Ishikawa (cell line): ENCODE measurements at regions not wholly inside any gene's neighbourhood (a gene's known extent, or its start where the extent isn't known, plus 50 kb on each side); places are given as distances from the start of the nearest gene placed in this dataset.

ENCODE experiments used
- CEBPB ChIP-seq: IDR thresholded peaks from 2 replicates; pipeline ENCODE4 v1.6.1; 2012
- CREB1 ChIP-seq: IDR thresholded peaks from 2 replicates; pipeline ENCODE4 v1.6.1; 2012; ENCODE audit warnings: low read depth
- EGR1 ChIP-seq: IDR thresholded peaks from 2 replicates; pipeline ENCODE4 v1.6.1; 2012
- EP300 ChIP-seq: IDR thresholded peaks from 2 replicates; pipeline ENCODE4 v1.6.1; 2012; ENCODE audit warnings: borderline replicate concordance
- FOXM1 ChIP-seq: IDR thresholded peaks from 2 replicates; pipeline ENCODE4 v1.6.1; 2012; ENCODE audit warnings: low read depth, borderline replicate concordance
- NFIC ChIP-seq: IDR thresholded peaks from 2 replicates; pipeline ENCODE4 v1.6.1; 2012
- RAD21 ChIP-seq: IDR thresholded peaks from 2 replicates; pipeline ENCODE4 v1.6.1; 2012; ENCODE audit warnings: low read depth
- TAF1 ChIP-seq: IDR thresholded peaks from 2 replicates; pipeline ENCODE4 v1.6.1; 2012; ENCODE audit warnings: low read depth, mild to moderate bottlenecking
- TCF12 ChIP-seq: IDR thresholded peaks from 2 replicates; pipeline ENCODE4 v1.6.1; 2012; ENCODE audit warnings: low read depth
- TEAD4 ChIP-seq: IDR thresholded peaks from 2 replicates; pipeline ENCODE4 v1.6.1; 2012
- YY1 ChIP-seq: IDR thresholded peaks from 2 replicates; pipeline ENCODE4 v1.6.1; 2012; ENCODE audit warnings: low read depth
- ZBTB7A ChIP-seq: IDR thresholded peaks from 2 replicates; pipeline ENCODE4 v1.6.1; 2012; ENCODE audit warnings: low read depth
- TF ChIP-seq, protein P1 (sequence below): IDR thresholded peaks from 2 replicates; pipeline ENCODE4 v1.6.1; 2012
- TF ChIP-seq, protein P2 (sequence below): IDR thresholded peaks from 2 replicates; pipeline ENCODE4 v1.6.1; 2012
- TF ChIP-seq, protein P3 (sequence below): IDR thresholded peaks from 2 replicates; pipeline ENCODE4 v1.6.1; 2012; ENCODE audit warnings: low read depth, mild to moderate bottlenecking

DNA sequence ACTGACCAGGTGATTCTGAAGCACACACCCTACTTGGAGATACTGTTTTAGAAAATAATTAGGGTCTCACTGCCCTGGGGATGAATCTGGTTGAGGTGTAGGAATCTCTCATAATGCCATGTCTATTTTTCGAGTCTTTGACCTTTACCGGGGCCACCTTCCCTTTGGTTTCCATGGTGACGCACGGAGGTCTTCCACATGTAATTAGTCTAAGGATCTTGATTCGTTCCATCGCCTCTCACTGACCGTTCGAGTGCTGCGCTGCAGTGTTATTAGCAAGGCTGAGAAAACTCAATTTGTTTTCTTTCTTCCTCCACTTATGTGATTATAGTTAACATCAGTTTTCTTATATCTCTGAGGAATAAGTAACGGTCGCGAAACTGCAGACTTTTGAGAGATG lies 144.3 kb upstream of the SPACA1 start:
- TF ChIP-seq, protein P1, sequence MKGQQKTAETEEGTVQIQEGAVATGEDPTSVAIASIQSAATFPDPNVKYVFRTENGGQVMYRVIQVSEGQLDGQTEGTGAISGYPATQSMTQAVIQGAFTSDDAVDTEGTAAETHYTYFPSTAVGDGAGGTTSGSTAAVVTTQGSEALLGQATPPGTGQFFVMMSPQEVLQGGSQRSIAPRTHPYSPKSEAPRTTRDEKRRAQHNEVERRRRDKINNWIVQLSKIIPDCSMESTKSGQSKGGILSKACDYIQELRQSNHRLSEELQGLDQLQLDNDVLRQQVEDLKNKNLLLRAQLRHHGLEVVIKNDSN = no peak
- no peak for TF ChIP-seq FOXM1

DNA sequence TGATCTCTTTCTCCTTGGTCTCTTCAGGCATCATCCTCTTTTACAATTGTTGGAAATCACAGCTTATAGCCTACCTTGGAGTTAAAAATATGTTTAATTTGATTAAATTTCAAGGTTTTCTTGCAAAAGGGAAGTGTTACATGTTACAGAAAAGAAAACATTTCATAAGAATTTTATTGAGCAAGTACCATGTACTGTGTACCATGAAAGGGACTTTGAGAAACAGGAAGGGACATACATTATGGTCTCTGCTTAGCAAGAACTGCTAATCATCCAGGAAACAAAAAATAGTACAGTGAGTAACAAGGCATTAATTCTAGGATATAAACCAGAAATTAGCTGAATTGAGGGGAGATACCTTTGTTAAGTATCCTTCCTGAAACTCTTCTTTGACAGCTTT lies 145.3 kb upstream of the SPACA1 start:
- TF ChIP-seq, protein P1 = no peak
- TF ChIP-seq RAD21 = no peak
- TF ChIP-seq EGR1 = no peak
- no peak for TF ChIP-seq FOXM1
- no peak for TF ChIP-seq TCF12
- TF ChIP-seq TEAD4 = no peak
- TF ChIP-seq TAF1 = no peak
- TF ChIP-seq EP300 = no peak
- TF ChIP-seq, protein P2, sequence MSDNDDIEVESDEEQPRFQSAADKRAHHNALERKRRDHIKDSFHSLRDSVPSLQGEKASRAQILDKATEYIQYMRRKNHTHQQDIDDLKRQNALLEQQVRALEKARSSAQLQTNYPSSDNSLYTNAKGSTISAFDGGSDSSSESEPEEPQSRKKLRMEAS = no peak
- TF ChIP-seq, protein P3, sequence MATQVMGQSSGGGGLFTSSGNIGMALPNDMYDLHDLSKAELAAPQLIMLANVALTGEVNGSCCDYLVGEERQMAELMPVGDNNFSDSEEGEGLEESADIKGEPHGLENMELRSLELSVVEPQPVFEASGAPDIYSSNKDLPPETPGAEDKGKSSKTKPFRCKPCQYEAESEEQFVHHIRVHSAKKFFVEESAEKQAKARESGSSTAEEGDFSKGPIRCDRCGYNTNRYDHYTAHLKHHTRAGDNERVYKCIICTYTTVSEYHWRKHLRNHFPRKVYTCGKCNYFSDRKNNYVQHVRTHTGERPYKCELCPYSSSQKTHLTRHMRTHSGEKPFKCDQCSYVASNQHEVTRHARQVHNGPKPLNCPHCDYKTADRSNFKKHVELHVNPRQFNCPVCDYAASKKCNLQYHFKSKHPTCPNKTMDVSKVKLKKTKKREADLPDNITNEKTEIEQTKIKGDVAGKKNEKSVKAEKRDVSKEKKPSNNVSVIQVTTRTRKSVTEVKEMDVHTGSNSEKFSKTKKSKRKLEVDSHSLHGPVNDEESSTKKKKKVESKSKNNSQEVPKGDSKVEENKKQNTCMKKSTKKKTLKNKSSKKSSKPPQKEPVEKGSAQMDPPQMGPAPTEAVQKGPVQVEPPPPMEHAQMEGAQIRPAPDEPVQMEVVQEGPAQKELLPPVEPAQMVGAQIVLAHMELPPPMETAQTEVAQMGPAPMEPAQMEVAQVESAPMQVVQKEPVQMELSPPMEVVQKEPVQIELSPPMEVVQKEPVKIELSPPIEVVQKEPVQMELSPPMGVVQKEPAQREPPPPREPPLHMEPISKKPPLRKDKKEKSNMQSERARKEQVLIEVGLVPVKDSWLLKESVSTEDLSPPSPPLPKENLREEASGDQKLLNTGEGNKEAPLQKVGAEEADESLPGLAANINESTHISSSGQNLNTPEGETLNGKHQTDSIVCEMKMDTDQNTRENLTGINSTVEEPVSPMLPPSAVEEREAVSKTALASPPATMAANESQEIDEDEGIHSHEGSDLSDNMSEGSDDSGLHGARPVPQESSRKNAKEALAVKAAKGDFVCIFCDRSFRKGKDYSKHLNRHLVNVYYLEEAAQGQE = no peak
- TF ChIP-seq YY1 = no peak
- no peak for TF ChIP-seq ZBTB7A
- TF ChIP-seq NFIC = no peak

DNA sequence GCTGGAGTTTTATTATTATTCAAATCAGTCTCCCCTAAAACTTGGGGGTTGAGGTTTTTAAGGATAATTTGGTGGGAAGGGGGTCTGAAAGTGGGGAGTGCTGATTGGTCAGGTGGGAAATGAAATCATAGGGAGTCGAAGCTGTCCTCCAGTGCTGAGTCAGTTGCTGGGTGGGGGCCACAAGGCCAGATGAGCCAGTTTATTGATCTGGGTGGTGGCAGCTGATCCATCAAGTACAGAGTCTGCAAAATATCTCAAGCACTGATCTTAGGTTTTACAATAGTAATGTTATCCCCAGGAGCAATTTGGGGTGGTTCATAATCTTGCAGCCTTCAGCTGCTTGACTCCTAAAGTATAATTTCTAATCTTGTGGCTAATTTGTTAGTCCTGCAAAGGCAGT lies 146.0 kb upstream of the SPACA1 start:
- TF ChIP-seq NFIC (no peak), EP300 (no peak), CREB1 (no peak), FOXM1 (no peak), RAD21 (no peak), EGR1 (no peak), TCF12 (no peak), TEAD4 (no peak), CEBPB (no peak), ZBTB7A (no peak), TAF1 (no peak)
- TF ChIP-seq, protein P1 = no peak
- TF ChIP-seq, protein P3 = no peak
- TF ChIP-seq, protein P2 = no peak

DNA sequence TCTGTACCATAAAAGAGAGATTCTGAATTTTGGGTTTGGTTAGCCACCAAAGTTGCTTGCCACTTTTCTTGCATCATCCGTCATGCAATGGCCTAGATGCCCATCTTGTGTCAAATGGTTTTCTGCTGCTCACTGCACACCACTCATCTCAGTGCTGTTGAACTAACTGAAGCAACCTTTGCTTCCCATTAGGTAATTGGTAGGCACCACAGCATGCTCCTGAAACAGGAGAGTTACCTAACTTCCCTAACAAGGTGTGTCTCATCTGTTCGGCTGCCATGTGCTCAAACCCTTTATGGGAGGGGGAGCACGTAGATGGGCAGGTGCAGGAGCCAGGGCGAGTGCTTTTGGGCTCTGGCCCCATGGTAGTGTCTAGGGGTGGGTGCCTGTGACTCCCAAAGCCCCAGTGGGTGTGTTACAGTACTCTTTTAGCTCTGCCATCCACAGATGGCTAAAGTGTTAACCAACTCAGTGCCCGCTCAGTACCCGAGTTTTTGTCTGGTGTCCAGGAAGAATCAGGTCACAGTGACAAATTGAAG lies 147.4 kb upstream of the SPACA1 start:
- TF ChIP-seq ZBTB7A (no peak), TEAD4 (no peak), RAD21 (no peak), FOXM1 (no peak), NFIC (no peak)
- TF ChIP-seq, protein P1 = no peak

DNA sequence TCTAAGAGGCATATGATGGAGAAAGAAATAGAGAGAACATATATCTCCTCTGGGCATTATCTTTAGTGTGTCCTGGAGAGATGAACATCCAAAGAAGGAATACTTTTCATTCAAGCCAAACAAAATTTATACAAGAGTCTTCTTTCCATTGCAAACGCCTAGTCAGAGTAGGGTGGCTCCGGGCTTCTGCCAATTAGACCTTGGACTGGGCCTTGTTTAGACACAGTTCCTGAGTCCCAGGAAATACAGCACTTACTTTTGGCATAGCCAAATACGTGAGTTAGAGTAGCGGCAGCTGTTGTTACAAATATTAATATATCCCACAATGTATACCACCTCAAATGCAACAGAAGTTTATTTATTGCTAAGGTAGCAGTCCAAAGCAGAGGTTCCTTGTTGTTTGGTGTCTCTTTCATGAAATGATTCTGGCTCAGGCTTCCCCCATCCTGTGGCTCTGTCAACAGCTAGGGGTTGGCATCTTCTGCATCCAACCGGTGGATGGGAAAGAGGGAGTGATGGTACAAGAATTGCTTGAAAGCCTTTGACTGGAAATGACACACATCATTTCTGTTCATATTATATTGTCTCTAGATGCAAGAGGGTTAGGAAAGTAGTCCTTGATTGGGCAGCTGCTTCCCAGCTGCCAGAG lies 148.0 kb upstream of the SPACA1 start:
- TF ChIP-seq, protein P2 = no peak
- TF ChIP-seq CREB1 (no peak), TCF12 (no peak), CEBPB (no peak), TEAD4 (no peak), FOXM1 (no peak), RAD21 (no peak)
